ENCODE measurements at regions not wholly inside any gene's neighbourhood (a gene's known extent, or its start where the extent isn't known, plus 50 kb on each side); places are given as distances from the start of the nearest gene placed in this dataset.
"Not testable (repeated sequence)": the region's sequence is repeated elsewhere in the genome, so short reads cannot be mapped to it uniquely, and the experiment has no call there.

DNA sequence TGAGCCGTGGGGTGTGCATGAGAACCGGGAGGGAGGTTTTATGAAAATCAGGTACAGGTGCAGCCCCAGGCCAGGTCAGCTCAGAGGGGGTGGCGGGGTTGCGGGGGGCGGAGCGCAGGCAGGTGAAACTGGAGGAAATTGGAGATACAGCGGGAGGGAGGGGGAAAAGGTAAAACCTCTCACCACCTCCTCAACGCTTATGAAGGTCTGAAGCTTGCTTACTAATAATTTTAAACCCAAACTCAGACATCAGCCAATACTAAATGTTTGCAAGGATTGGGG is 101.2 kb upstream of the GRK3 start:
- not testable (repeated sequence) for TF ChIP-seq YY1 (IDR thresholded peaks at IDR 0.05; ENCODE audit: insufficient read depth, insufficient read length); ZNF274 (IDR thresholded peaks at IDR 0.05; ENCODE audit: low read depth, low read length); SUZ12 (IDR thresholded peaks at IDR 0.05; ENCODE audit: extremely low read depth, insufficient read depth, insufficient read length)

All from NT2/D1 (cell line).